ENCODE measurements at regions not wholly inside any gene's neighbourhood (a gene's known extent, or its start where the extent isn't known, plus 50 kb on each side); places are given as distances from the start of the nearest gene placed in this dataset.

GRCh38 chr18:44096016-44096415 is 584.7 kb upstream of the SETBP1 start:
- TF ChIP-seq CTCF (IDR thresholded peaks at IDR 0.05) = no peak
- TF ChIP-seq EP300 (IDR thresholded peaks at IDR 0.05) = no peak

Measured in suprapubic skin (tissue), 3 donors.